ENCODE measurements at regions not wholly inside any gene's neighbourhood (a gene's known extent, or its start where the extent isn't known, plus 50 kb on each side); places are given as distances from the start of the nearest gene placed in this dataset.

- Histone ChIP-seq H3K4me2 (ENCODE audit: low read length) (no peak overlapping the region), H2AFZ (ENCODE audit: low read length) (no peak overlapping the region), H3K9me2 (ENCODE audit: insufficient read depth, low read length) (no peaks in the 10 kb centered on the region), H3K4me3 (ENCODE audit: low read depth, low read length, poor library complexity, severe bottlenecking) (no peak overlapping the region), H3K27ac (ENCODE audit: low read depth, low read length, poor library complexity, severe bottlenecking) (no peak overlapping the region), H3K4me1 (ENCODE audit: insufficient read depth, low read length, poor library complexity, severe bottlenecking) (no peaks in the 10 kb centered on the region), H3K36me3 (ENCODE audit: insufficient read depth, low read length) (no peaks in the 10 kb centered on the region), H4K20me1 (ENCODE audit: insufficient read depth, low read length) (no peaks in the 10 kb centered on the region), H3K9me3 (ENCODE audit: low read length) (no peaks in the 10 kb centered on the region), H3K79me2 (ENCODE audit: insufficient read depth, low read depth, low read length) (no peaks in the 10 kb centered on the region)
- intact Hi-C loops (cut with micrococcal nuclease; ENCODE audit: unreplicated experiment): no loop called here
- CTCF ChIA-PET (ENCODE audit: unreplicated experiment): no interaction called here
- POLR2A ChIA-PET: no interaction called here
- DNase-seq (ENCODE audit: low spot score): no peak
- no TSS peak for BruUV-seq (replicated peaks)
- TF ChIP-seq EZH2phosphoT487 (IDR thresholded peaks at IDR 0.05; ENCODE audit: borderline replicate concordance, low read depth, low read length): no peak
- TF ChIP-seq CTCF (conservative IDR thresholded peaks at IDR 0.05; ENCODE audit: low read length): no peak
These were observed 151.2 kb downstream of the ERCC6L2 start for GRCh38 chr9:96026655-96027213.

- intact Hi-C loops (cut with micrococcal nuclease; ENCODE audit: unreplicated experiment): no loop called here
- H3K36me3 ChIP-seq (ENCODE audit: insufficient read depth, low read length): no peaks in the 10 kb centered on the region
- no peak for DNase-seq (ENCODE audit: low spot score)
- no peaks in the 10 kb centered on the region for H3K79me2 ChIP-seq (ENCODE audit: insufficient read depth, low read depth, low read length)
- no peaks in the 10 kb centered on the region for H3K9me2 ChIP-seq (ENCODE audit: insufficient read depth, low read length)
- H2AFZ ChIP-seq (ENCODE audit: low read length): no peak overlapping the region
- H3K9me3 ChIP-seq (ENCODE audit: low read length): no peaks in the 10 kb centered on the region
- no peak overlapping the region for H3K4me2 ChIP-seq (ENCODE audit: low read length)
- CTCF ChIA-PET (ENCODE audit: unreplicated experiment): no interaction called here
- no TSS peak for BruUV-seq (replicated peaks)
- no peak overlapping the region for H3K27ac ChIP-seq (ENCODE audit: low read depth, low read length, poor library complexity, severe bottlenecking)
- POLR2A ChIA-PET: no interaction called here
- TF ChIP-seq EZH2phosphoT487 (IDR thresholded peaks at IDR 0.05; ENCODE audit: borderline replicate concordance, low read depth, low read length): no peak
- TF ChIP-seq CTCF (conservative IDR thresholded peaks at IDR 0.05; ENCODE audit: low read length): no peak
- no peaks in the 10 kb centered on the region for H3K4me1 ChIP-seq (ENCODE audit: insufficient read depth, low read length, poor library complexity, severe bottlenecking)
- no peak overlapping the region for H3K4me3 ChIP-seq (ENCODE audit: low read depth, low read length, poor library complexity, severe bottlenecking)
- H4K20me1 ChIP-seq (ENCODE audit: insufficient read depth, low read length): no peaks in the 10 kb centered on the region
These were observed 150.6 kb downstream of the ERCC6L2 start for GRCh38 chr9:96025995-96026602.

- Histone ChIP-seq H3K79me2 (ENCODE audit: insufficient read depth, low read depth, low read length) (no peaks in the 10 kb centered on the region), H3K4me1 (ENCODE audit: insufficient read depth, low read length, poor library complexity, severe bottlenecking) (no peaks in the 10 kb centered on the region), H3K36me3 (ENCODE audit: insufficient read depth, low read length) (no peaks in the 10 kb centered on the region), H3K9me2 (ENCODE audit: insufficient read depth, low read length) (no peaks in the 10 kb centered on the region), H3K4me2 (ENCODE audit: low read length) (no peak overlapping the region), H4K20me1 (ENCODE audit: insufficient read depth, low read length) (no peaks in the 10 kb centered on the region), H3K27ac (ENCODE audit: low read depth, low read length, poor library complexity, severe bottlenecking) (no peak overlapping the region), H3K9me3 (ENCODE audit: low read length) (no peaks in the 10 kb centered on the region), H2AFZ (ENCODE audit: low read length) (no peak overlapping the region), H3K4me3 (ENCODE audit: low read depth, low read length, poor library complexity, severe bottlenecking) (no peak overlapping the region)
- CTCF ChIA-PET (ENCODE audit: unreplicated experiment): no interaction called here
- TF ChIP-seq CTCF (conservative IDR thresholded peaks at IDR 0.05; ENCODE audit: low read length) (no peak), EZH2phosphoT487 (IDR thresholded peaks at IDR 0.05; ENCODE audit: borderline replicate concordance, low read depth, low read length) (no peak)
- intact Hi-C loops (cut with micrococcal nuclease; ENCODE audit: unreplicated experiment): no loop called here
- no TSS peak for BruUV-seq (replicated peaks)
- DNase-seq (ENCODE audit: low spot score): no peak
- POLR2A ChIA-PET: no interaction called here
These were observed 148.0 kb downstream of the ERCC6L2 start for GRCh38 chr9:96023486-96023885.
